GM19395 (cell line): ENCODE measurements at regions not wholly inside any gene's neighbourhood (a gene's known extent, or its start where the extent isn't known, plus 50 kb on each side); places are given as distances from the start of the nearest gene placed in this dataset.

Source experiments
- ATAC-seq: cut with Tn5 transposase; IDR thresholded peaks from one replicate; pipeline ENCODE4 v1.9.1; 2021; ENCODE audit warnings: mild to moderate bottlenecking, moderate library complexity; ENCODE audit not compliant: unreplicated experiment

DNA sequence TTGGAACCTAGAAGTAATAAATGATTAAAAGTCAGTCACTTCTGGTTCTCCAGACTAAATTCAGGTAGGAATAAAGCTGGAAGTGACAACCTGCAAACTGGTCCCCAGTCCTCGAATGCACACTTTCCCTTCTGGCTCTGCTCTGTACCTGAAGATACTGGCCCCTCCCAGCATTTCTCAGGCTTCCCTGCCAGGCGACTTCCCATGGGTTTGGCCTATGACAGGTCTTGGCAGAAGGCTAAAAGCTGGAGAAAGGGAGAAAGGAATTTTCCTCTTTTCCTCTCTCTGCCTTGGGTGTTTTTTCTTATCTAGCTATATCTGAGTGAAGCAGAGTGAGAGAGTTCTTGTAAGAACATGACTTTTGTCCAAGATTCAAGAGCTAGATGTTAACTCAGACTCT, 1005.7 kb downstream of the DTWD2 start:
- ATAC-seq: no peak

- no peak for ATAC-seq
These were observed 1014.6 kb downstream of the DTWD2 start for GRCh38 chr5:117973785-117974184.

DNA sequence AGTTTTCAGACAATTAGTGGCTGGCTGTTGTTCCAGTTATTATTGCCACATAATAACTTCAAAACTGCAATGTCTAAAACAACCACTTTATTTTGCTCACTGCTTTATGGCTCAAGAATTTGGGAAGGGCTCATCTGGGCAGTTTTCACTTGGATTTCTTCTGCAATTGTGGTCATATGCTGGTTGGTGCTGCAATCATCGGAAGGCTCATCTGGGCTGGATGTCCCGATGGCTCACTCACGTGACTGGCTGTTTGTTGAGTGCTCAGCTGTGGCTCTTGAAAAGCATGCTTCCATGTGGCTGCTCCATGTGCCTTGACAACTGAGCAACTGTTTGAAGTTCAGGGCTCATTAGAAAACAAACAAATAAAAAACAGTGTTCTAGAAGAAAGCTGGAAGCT, 1032.5 kb downstream of the DTWD2 start:
- no peak for ATAC-seq

GRCh38 chr5:117954331-117954730, 1034.0 kb downstream of the DTWD2 start:
- ATAC-seq: no peak

DNA sequence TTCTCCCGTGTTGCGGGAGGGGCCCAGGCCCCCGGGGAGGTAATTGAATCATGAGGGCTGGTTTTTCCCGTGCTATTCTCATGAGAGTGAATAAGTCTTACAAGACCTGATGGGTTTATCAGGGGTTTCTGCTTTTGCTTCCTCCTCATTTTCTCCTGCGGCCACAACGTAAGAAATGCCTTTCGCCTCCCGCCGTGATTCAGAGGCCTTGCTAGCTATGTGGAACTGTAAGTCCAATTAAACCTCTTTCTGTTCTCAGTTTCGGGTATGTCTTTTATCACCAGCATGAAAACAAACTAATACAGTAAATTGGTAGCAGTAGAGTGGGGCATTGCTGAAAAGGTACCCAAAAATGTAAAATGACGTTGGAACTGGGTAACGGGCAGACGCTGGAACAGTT, 1035.1 kb downstream of the DTWD2 start:
- ATAC-seq: no peak

DNA sequence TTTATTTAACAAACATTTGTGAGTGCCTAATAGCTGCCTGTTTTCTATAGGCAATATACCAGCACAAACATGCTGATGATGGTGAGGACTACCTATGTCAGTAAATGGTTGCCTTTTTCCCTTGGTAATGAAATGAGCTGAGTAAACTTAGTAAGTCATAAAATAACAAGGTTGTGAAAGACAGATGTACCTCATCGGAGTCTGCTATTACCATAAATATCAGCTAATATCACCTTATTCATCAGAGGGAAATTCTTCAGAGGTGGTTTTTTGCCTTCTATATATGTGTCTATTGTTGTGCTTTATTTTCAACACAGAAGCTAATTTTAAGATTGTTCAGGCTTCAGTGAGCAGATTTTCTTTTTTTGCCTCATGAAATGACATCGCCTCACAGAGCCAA, 1040.5 kb downstream of the DTWD2 start:
- ATAC-seq: no peak

GRCh38 chr5:117947121-117947520, 1041.2 kb downstream of the DTWD2 start:
- ATAC-seq: no peak

DNA sequence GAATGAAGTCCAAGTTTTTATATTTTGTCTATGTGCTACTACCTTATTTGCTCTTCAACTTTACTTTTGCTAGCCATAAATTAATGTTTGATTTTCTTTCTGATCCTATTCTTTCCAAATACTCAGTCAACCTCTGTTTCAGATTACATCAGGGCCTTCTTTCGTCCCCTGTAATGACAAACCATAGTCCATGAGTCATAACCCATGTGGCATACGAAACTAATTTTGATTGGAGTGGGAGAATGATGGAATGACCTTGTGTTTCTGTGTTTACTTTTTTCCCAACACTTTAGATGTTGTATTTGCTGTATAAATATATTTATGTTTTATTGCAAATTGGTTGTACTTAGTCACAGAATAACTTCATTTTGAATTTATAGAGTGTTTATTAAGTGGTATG, 1043.1 kb downstream of the DTWD2 start:
- ATAC-seq: no peak

DNA sequence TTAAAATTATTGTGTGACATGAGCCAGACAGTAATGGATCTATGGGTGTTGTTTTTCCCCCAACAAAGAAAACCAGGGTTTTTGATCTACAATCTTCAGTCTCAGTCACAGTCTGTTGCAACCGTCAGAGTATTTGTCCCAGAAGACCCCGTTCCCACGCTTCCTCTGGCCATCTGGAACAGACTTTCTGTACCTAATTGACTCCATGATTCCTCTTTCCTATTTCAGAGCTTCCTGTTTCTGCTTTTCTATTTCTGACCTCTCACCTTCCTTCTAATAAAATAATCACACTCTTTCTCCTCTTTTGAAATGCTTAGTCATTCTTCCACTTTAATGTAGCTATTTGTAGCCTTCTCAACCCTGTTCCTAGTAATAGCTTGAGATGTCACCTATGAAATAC, 1044.8 kb downstream of the DTWD2 start:
- no peak for ATAC-seq

DNA sequence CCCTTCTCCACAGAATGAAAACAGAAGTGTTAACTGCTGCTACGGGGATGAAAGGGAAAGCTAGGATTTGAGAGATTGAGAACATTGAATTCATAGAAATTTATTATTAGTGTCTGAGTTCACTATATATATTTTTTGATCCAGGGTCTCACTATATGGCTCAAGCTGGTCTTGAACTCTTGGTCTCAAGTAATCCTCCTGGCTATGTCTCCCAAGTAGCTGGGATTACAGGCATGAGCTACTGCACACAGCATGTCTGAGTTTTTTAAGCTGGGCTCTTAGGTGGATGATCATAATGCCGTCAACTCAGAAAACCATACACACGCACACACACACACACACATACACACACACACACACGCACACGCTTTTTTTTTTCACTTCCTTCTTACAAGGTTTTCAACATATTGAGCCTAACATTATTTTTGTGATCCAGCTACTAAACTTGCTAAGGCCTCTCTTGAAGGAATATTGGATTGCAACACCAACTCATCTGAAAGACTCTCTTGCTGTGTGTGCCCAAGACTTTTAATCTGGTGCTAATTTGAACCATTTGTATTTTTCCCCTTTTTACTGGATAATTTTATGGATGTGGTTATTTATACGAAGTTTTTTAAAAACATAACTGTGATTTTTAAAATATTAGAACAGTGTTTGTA, 1045.4 kb downstream of the DTWD2 start:
- ATAC-seq: no peak

GRCh38 chr5:117893211-117893610, 1095.1 kb downstream of the DTWD2 start:
- ATAC-seq: no peak

- ATAC-seq: no peak
These were observed 1096.0 kb downstream of the DTWD2 start for GRCh38 chr5:117892360-117892759.

GRCh38 chr5:117889596-117889995, 1098.8 kb downstream of the DTWD2 start:
- no peak for ATAC-seq

DNA sequence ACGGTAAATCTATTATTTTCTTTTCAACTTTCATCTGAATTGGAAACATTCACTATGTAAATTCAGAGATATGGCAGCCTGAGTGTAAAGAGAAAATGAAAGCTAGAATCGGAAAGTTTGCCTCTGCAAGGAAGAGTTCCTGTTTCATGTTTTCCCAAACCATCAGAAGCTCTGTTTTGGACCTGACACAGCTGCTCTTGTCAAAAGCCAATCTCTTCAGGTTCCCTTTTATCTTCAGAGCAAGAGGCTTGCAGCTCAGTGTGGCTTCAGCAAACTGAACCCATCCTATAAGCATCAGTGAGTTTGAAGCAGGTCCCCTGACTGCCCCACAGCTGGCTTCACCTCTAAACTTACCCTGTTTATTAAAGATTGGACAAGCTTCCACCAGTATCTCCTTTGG, 1099.7 kb downstream of the DTWD2 start:
- ATAC-seq: peak; percentile 95

GRCh38 chr5:117881426-117882230, 1106.7 kb downstream of the DTWD2 start:
- ATAC-seq: no peak

- no peak for ATAC-seq
These were observed 1107.4 kb downstream of the DTWD2 start for GRCh38 chr5:117880932-117881331.

GRCh38 chr5:117877731-117878130, 1110.6 kb downstream of the DTWD2 start:
- no peak for ATAC-seq

DNA sequence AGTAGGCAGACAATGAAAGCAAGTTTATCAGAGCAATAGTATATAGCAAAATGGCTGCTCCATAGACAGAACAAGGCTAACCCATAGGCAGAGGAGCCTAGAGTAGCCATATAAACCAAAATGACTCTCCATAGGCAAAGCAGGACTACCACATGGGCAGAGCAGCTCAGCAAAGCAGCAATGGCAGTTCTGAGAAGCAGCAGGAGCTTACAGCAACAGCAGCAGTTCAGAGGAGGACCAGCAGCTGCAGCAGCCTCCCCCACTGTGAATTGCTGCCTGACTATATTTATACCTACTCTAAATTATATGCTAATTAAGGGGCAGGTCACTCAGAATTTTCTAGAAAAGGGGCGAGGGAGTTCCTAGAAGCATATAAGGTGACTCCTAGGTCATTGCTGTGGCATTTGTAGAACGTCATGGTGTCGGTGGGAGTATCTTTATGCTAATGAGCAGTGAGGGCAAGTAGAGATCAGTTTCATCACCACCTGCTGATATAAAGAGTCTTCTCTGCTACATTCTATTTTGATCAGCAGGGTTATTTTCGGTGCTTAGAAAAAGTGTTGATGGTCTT, 1115.5 kb downstream of the DTWD2 start:
- ATAC-seq: no peak

DNA sequence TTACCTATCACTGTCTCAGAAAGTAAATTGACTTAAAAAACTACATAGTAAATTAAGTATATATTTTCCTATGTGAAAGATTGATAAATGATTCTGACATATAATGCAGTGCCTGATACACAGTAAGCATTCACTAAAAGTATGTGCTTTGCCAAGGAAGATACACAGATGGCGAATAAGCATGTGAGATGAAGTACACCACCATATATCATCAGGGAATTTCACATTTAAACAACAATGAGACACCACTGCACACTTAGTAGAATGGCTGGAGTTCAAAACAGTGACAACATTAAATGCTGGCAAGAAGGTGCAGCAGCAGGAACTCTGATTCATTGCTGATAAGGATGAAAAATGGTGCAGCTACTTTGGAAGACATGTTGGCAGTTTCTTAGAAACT, 1118.8 kb downstream of the DTWD2 start:
- ATAC-seq: no peak

GRCh38 chr5:117863586-117864296, 1124.6 kb downstream of the DTWD2 start:
- no peak for ATAC-seq

GRCh38 chr5:117860550-117860949, 1127.8 kb downstream of the DTWD2 start:
- no peak for ATAC-seq

DNA sequence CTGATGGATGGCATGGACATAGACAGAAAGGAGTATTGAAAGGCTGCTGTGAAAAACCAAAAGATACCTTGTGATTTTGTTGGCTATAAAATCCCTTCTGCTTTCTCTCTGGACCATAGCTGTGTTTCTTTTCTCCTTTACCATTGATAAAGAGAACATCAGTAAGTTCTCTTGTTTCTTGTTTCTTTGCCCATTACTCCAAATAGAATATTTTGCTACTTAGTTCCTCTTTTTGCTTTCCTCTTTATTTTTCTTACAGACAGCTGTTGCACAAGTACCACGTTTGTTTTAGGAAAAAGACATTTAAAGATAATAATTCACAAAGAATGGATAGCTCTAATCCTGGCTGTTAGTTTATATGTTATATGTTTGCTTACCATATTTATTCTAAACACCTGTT, 1129.2 kb downstream of the DTWD2 start:
- ATAC-seq: peak; percentile 64
